SK-MEL-5 (cell line): ENCODE measurements at regions not wholly inside any gene's neighbourhood (a gene's known extent, or its start where the extent isn't known, plus 50 kb on each side); places are given as distances from the start of the nearest gene placed in this dataset.

Experiments used
- DNase-seq: peaks from one replicate; pipeline ENCODE4 v3.0.0-alpha.2; 2016; ENCODE audit warnings: low read depth, low spot score
- in situ Hi-C: cut with HindIII; loops from 2 replicates; pipeline ENCODE4 v1.10.0; 2016; ENCODE audit warnings: low sequenced_read_pairs, high pct_unique_total_duplicates, low pct_unique_long_range_greater_than_20kb
- small RNA-seq, 2 experiments: library from RNA; depleted of rRNA; stranded (forward); fragments of <200 nt; gene quantifications; one replicate each; pipeline ENCODE3, GENCODE V24; 2014

DNA sequence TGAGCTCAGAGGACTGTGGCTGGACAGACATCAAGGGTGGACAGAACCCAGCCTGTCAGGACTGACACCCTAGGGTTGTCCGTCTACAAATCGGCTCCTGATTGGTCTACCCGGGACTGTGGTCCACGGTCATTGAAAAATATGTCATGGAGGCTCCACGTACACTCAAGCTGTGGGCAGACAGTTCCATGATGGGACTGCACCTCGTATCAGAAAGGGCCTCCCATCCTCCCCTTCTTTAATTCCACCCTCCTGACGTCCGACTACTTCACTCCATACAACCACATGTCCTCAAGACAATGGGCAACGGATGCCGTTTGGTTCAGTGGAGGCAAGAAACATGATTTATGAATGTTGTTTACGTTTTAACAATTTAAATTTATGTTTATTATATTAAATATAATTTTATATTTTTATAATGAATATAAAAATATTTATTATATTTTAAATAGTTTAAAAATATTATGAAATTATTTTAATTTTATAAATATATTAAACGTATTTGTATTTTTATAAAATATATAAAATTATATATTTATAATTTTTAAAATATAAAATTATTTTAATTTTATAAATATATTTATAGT, 58.0 kb upstream of the SHOX start:
- DNase-seq, result no peak
- in situ Hi-C loops, result no loop called here

DNA sequence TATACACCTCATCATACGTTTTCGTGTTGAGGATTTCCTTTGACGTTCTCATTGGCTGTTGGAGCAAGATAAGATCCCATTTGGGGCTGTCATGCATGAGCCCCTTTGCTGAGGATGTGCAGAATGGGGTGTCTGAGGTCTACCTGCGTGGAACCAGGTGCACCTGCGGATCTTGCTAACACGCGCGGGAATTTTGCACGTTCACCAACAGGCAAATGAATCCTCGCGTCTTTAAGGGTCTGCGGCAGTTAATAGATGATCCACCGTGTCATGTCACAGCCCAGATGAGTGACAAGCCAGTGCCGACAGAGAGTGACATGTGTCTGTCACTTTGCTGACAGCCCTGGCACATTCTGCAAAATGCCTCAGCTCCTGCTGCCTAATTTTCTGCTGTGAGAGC, 56.3 kb upstream of the SHOX start:
- in situ Hi-C loops, result no loop called here
- DNase-seq, result no peak

DNA sequence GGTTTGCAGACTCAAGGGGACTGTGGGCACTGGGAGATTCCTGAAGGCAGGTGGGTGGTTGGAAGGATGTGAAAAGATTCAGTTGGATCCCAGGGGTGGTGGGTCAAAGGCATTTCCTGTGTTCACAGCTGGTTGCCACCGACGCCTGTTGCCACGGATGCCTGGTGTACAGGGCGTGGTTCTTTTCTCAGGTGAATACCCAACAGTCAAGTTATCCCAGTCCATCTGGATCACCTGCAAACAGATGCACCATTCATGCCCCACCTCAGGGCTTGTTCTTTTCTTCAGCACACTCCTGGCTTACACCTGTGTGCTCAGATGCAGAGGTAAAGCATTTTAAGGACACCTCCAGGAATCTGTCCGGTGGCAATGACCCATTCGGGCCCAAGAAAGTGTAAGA, 55.8 kb upstream of the SHOX start:
- in situ Hi-C loops, result no loop called here
- DNase-seq, result no peak

DNA sequence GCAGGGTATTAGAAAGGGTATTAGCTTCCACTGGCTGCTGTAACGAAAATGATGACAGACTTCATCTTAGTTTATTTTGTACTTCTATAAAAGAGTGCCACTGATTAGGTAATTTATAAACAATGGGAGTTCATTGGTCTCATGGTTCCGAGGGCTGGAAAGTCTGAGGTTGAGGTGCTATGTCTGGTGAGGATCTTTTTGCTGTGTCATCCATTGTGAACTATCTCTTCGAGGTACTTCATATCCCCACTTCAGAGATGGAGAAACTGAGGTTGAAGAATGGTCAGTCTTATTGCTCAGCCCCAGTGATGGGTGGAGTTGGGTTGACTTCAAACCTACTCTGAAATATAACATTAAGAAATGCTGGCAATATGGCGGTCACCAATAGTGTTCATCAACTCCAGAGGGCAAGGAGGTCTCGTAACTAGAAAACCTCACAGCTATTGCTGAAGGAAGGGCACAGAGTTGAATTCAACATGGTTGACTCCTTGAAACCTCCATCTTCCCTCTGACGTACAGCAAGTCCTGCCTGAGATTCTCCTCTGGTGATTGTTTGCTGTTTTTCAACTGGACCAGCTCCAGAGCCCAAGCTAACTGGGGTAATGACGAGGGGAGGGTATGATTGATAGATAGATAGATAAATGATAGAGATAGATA, 53.6 kb upstream of the SHOX start:
- in situ Hi-C loops, result no loop called here
- DNase-seq, result no peak

DNA sequence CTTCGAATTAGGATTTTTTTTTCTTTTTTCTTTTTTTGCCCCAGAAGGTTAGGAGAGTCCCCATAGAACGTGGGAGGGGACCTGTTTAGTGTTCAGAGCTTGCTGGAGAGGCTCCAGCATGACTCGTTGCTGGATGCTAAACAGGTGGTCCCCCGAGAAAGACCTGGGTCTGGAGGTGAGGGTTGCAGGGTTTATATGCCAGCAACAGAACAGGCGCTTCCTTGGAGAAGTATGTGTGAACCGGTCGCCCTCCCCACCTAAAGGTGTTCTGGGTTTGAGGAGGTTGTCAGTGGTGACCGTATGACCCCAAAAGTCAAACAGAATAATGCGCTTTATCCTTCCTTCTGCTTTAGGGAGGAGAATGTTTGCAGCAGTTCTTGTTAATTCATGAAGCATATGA, 52.1 kb upstream of the SHOX start:
- in situ Hi-C loops, result no loop called here

DNA sequence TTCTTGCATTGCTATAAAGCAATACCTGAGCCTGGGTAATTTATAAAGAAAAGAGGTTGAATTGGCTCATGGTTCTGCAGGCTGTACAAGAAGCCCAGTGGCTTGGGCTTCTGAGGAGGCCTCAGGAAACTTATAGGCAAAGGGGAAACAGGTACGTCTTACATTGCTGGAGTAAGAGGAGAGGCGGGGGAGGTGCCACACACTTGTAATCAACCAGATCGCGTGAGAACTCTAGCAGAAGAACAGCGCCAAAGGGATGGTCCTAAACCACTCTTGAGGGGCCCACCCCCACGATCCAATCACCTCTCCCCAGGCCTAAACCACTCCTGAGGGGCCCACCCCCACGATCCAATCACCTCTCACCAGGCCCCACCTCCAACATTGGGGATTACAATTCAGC, 50.6 kb upstream of the SHOX start:
- in situ Hi-C loops, result no loop called here
- no peak for DNase-seq

More for the DNA sequence above, 52.1 kb upstream of the SHOX start:
- no peak for DNase-seq

Small RNAs in the stretch of these regions (small RNA-seq; reads per million reads assigned to genes)
- gene KRT18P53, result 0 reads per million in 2 experiments
